Astrocyte of the spinal cord (primary cell): ENCODE measurements at regions not wholly inside any gene's neighbourhood (a gene's known extent, or its start where the extent isn't known, plus 50 kb on each side); places are given as distances from the start of the nearest gene placed in this dataset.

ENCODE experiments used
- DNase-seq: peaks from one replicate; pipeline ENCODE4 v3.0.0; 2011; ENCODE audit warnings: low read depth, low spot score
- H3K4me3 ChIP-seq: 2 replicates; pipeline ENCODE4 v1.5.1; 2011; ENCODE audit warnings: low read depth, mild to moderate bottlenecking, low read length, moderate library complexity
- in situ Hi-C: cut with HindIII; loops from 2 replicates; pipeline ENCODE4 v1.10.0; 2017; ENCODE audit warnings: low sequenced_read_pairs
- TF ChIP-seq, protein P1 (sequence below): IDR thresholded peaks from 2 replicates; pipeline ENCODE4 v1.5.1; 2012; ENCODE audit warnings: low read depth, mild to moderate bottlenecking, low read length, inconsistent platforms

DNA sequence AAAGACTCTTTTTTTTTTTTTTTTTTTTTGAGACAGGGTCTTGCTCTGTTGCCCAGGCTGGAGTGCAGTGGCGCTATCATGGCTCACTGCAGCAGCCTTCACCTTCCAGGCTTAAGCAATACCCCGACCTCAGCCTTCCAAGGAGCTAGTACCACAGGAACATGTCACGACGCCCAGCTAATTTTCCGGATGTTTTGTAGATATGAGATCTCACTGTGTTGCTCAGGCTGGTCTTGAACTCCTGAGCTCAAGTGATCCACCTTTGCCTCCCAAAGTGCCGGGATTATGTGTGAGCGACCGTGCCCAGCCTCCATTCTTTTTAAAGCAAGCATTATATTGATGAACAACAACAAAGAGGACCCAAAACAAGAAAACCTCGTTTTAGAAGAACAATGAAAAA lies 307.1 kb upstream of the ID2 start:
- in situ Hi-C loops, result no loop called here
- TF ChIP-seq, protein P1, sequence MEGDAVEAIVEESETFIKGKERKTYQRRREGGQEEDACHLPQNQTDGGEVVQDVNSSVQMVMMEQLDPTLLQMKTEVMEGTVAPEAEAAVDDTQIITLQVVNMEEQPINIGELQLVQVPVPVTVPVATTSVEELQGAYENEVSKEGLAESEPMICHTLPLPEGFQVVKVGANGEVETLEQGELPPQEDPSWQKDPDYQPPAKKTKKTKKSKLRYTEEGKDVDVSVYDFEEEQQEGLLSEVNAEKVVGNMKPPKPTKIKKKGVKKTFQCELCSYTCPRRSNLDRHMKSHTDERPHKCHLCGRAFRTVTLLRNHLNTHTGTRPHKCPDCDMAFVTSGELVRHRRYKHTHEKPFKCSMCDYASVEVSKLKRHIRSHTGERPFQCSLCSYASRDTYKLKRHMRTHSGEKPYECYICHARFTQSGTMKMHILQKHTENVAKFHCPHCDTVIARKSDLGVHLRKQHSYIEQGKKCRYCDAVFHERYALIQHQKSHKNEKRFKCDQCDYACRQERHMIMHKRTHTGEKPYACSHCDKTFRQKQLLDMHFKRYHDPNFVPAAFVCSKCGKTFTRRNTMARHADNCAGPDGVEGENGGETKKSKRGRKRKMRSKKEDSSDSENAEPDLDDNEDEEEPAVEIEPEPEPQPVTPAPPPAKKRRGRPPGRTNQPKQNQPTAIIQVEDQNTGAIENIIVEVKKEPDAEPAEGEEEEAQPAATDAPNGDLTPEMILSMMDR, result no peak
- no peak for DNase-seq
- H3K4me3 ChIP-seq, result no peak overlapping the region

GRCh38 chr2:8376603-8377410 lies 305.0 kb upstream of the ID2 start:
- in situ Hi-C loops, result no loop called here
- TF ChIP-seq, protein P1, result no peak
- no peak overlapping the region for H3K4me3 ChIP-seq
- DNase-seq, result peak; percentile 9

GRCh38 chr2:8378016-8378810 lies 303.6 kb upstream of the ID2 start:
- in situ Hi-C loops, result no loop called here
- no peak for DNase-seq
- no peak overlapping the region for H3K4me3 ChIP-seq
- TF ChIP-seq, protein P1, result no peak

GRCh38 chr2:8379128-8379527 lies 302.7 kb upstream of the ID2 start:
- in situ Hi-C loops, result no loop called here
- DNase-seq, result no peak
- no peak overlapping the region for H3K4me3 ChIP-seq
- TF ChIP-seq, protein P1, result no peak

- no peak for DNase-seq
- H3K4me3 ChIP-seq, result no peak overlapping the region
- in situ Hi-C loops, result no loop called here
- TF ChIP-seq, protein P1, result no peak
These were observed 302.3 kb upstream of the ID2 start for GRCh38 chr2:8379549-8379948.

DNA sequence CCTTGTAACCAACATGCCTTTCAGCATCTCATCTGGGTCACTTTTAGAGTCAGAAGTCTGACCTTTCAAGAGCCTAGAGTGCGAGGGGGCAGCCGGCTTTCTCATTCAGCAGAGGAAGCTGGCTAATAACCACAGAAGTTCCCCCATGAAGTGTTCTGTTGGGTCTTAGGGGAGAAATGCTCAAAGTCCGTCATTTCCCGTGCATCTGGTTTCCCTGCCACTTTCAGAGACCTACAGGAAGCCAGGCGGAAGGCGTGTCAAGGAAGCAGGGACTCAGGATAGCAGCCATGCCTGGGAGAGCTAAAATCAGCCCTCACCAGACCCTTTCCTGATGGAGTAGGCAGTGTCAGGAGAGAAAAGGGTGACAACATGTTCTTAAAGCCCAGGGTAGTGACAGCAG lies 301.8 kb upstream of the ID2 start:
- no peak for DNase-seq
- no peak overlapping the region for H3K4me3 ChIP-seq
- TF ChIP-seq, protein P1, result no peak
- in situ Hi-C loops, result no loop called here
